ENCODE measurements at regions not wholly inside any gene's neighbourhood (a gene's known extent, or its start where the extent isn't known, plus 50 kb on each side); places are given as distances from the start of the nearest gene placed in this dataset.

- Mint-ChIP-seq H3K9me3 (ENCODE audit: insufficient read depth) (peaks cover 3% of the 10 kb centered on the region), H3K4me3 (no peak overlapping the region), H3K4me1 (no peaks in the 10 kb centered on the region), H3K27ac (no peak overlapping the region), H3K27me3 (no peaks in the 10 kb centered on the region)
- no peaks in the 10 kb centered on the region for H3K4me1 ChIP-seq (ENCODE audit: control insufficient read depth in 2 of 2, insufficient read depth in 2 of 2, low read length in 2 of 2)
- no peak for TF ChIP-seq EZH2 (IDR thresholded peaks at IDR 0.05; ENCODE audit: borderline replicate concordance, insufficient read depth, low read depth, low read length, poor library complexity, severe bottlenecking)
- no peak for TF ChIP-seq CTCF (IDR thresholded peaks at IDR 0.05)
- DNase-seq: no peak
- H2AFZ ChIP-seq (ENCODE audit: insufficient read depth, low read depth, low read length, poor library complexity, severe bottlenecking): no peak overlapping the region
- H3K79me2 ChIP-seq (ENCODE audit: control insufficient read depth, insufficient read depth, low read length): no peaks in the 10 kb centered on the region
- H3K4me2 ChIP-seq (replicated peaks; ENCODE audit: low read depth, low read length, poor library complexity, severe bottlenecking): no peak overlapping the region
- H3K9me3 ChIP-seq (ENCODE audit: control extremely low read depth in 1 of 3, control insufficient read depth in 2 of 3, insufficient read depth in 1 of 3, low read length in 2 of 3): no peaks in the 10 kb centered on the region
- H4K20me1 ChIP-seq (ENCODE audit: control insufficient read depth, insufficient read depth, low read length, poor library complexity, severe bottlenecking): no peaks in the 10 kb centered on the region
- H3K36me3 ChIP-seq (replicated peaks in 1 of 2; ENCODE audit: control extremely low read depth in 1 of 2, control insufficient read depth in 1 of 2, extremely low read depth in 1 of 2, insufficient read depth in 2 of 2, low read length in 1 of 2): no peaks in the 10 kb centered on the region
- no peak overlapping the region for H3K4me3 ChIP-seq (ENCODE audit: control extremely low read depth in 1 of 5, extremely low read depth in 1 of 5, insufficient read depth in 1 of 5, low read depth in 2 of 5, low read length in 4 of 5)
- no peak overlapping the region for H3K9ac ChIP-seq (ENCODE audit: low read length)
- no peaks in the 10 kb centered on the region for H3K27me3 ChIP-seq (replicated peaks in 1 of 4; ENCODE audit: control extremely low read depth in 1 of 4, control insufficient read depth in 3 of 4, insufficient read depth in 4 of 4, low read length in 3 of 4)
- 90% methylated on average over 3 of the region's 5 CpGs for WGBS (ENCODE audit: insufficient coverage)
- no peak overlapping the region for H3K27ac ChIP-seq (ENCODE audit: low read length in 2 of 2)
- intact Hi-C loops (cut with micrococcal nuclease): no loop called here
- ChIA-PET CTCF (no interaction called here), POLR2A (no interaction called here)
- ATAC-seq (ENCODE audit: low read depth): no peak
These were observed 666.8 kb downstream of the NR4A2 start for GRCh38 chr2:155665704-155666103.

GRCh38 chr2:155663265-155663664 lies 669.3 kb downstream of the NR4A2 start:
- no peaks in the 10 kb centered on the region for H3K27me3 Mint-ChIP-seq
- ATAC-seq (ENCODE audit: low read depth): no peak
- no peaks in the 10 kb centered on the region for H3K9me3 ChIP-seq (ENCODE audit: control extremely low read depth in 1 of 3, control insufficient read depth in 2 of 3, insufficient read depth in 1 of 3, low read length in 2 of 3)
- no peaks in the 10 kb centered on the region for H4K20me1 ChIP-seq (ENCODE audit: control insufficient read depth, insufficient read depth, low read length, poor library complexity, severe bottlenecking)
- H3K27me3 ChIP-seq (replicated peaks in 1 of 4; ENCODE audit: control extremely low read depth in 1 of 4, control insufficient read depth in 3 of 4, insufficient read depth in 4 of 4, low read length in 3 of 4): no peaks in the 10 kb centered on the region
- no peaks in the 10 kb centered on the region for H3K36me3 ChIP-seq (replicated peaks in 1 of 2; ENCODE audit: control extremely low read depth in 1 of 2, control insufficient read depth in 1 of 2, extremely low read depth in 1 of 2, insufficient read depth in 2 of 2, low read length in 1 of 2)
- H3K27ac Mint-ChIP-seq: no peak overlapping the region
- no peaks in the 10 kb centered on the region for H3K4me1 Mint-ChIP-seq
- no peak for DNase-seq
- H3K9ac ChIP-seq (ENCODE audit: low read length): no peak overlapping the region
- no peak overlapping the region for H3K27ac ChIP-seq (ENCODE audit: low read length in 2 of 2)
- ChIA-PET CTCF (no interaction called here), POLR2A (no interaction called here)
- no peak overlapping the region for H3K4me2 ChIP-seq (replicated peaks; ENCODE audit: low read depth, low read length, poor library complexity, severe bottlenecking)
- no CpG with 5 or more reads among the region's 3 CpGs for WGBS (ENCODE audit: insufficient coverage)
- intact Hi-C loops (cut with micrococcal nuclease): no loop called here
- H3K4me1 ChIP-seq (ENCODE audit: control insufficient read depth in 2 of 2, insufficient read depth in 2 of 2, low read length in 2 of 2): no peaks in the 10 kb centered on the region
- no peak overlapping the region for H2AFZ ChIP-seq (ENCODE audit: insufficient read depth, low read depth, low read length, poor library complexity, severe bottlenecking)
- peaks cover 3% of the 10 kb centered on the region for H3K9me3 Mint-ChIP-seq (ENCODE audit: insufficient read depth)
- TF ChIP-seq CTCF (IDR thresholded peaks at IDR 0.05): no peak
- TF ChIP-seq EZH2 (IDR thresholded peaks at IDR 0.05; ENCODE audit: borderline replicate concordance, insufficient read depth, low read depth, low read length, poor library complexity, severe bottlenecking): no peak
- no peak overlapping the region for H3K4me3 ChIP-seq (ENCODE audit: control extremely low read depth in 1 of 5, extremely low read depth in 1 of 5, insufficient read depth in 1 of 5, low read depth in 2 of 5, low read length in 4 of 5)
- H3K79me2 ChIP-seq (ENCODE audit: control insufficient read depth, insufficient read depth, low read length): no peaks in the 10 kb centered on the region
- H3K4me3 Mint-ChIP-seq: no peak overlapping the region

Measured in B cell (primary cell).